OCI-LY7 (cell line): ENCODE measurements at regions not wholly inside any gene's neighbourhood (a gene's known extent, or its start where the extent isn't known, plus 50 kb on each side); places are given as distances from the start of the nearest gene placed in this dataset.

Source experiments
- BruUV-seq: library from RNA; stranded (reverse); fragments of 400-500 nt; replicated peaks from 2 replicates; lab custom pipeline; 2021; lab: Mats Ljungman, UMichigan
- CTCF ChIA-PET: fragments of 300-600 bp; sonication (Branson Sonifier 250); formaldehyde crosslinking; loops from one replicate; lab custom pipeline; 2022; ENCODE audit warnings: antibody characterized with exemption; ENCODE audit not compliant: unreplicated experiment; lab: Charles Lee
- POLR2A ChIA-PET: fragments of 300-600 bp; sonication (Branson Sonifier 250); formaldehyde crosslinking; loops from one replicate; lab custom pipeline; 2022; ENCODE audit warnings: antibody characterized with exemption; lab: Charles Lee
- DNase-seq: peaks from one replicate; pipeline ENCODE4 v3.0.0-alpha.2; 2015; ENCODE audit warnings: low spot score
- H2AFZ ChIP-seq: fragments of 200-600 bp; sonication (generic), shearing (Covaris generic); 2 replicates; pipeline ENCODE4 v1.6.1; 2014; ENCODE audit warnings: mild to moderate bottlenecking, antibody characterized with exemption, low read length, moderate library complexity
- H3K27ac ChIP-seq: fragments of 200-600 bp; sonication (generic); 2 replicates; pipeline ENCODE4 v1.5.1; 2014; ENCODE audit warnings: mixed run types, low read depth, mild to moderate bottlenecking, moderate library complexity, low read length, inconsistent platforms; ENCODE audit not compliant: poor library complexity, severe bottlenecking
- H3K36me3 ChIP-seq: fragments of 200-600 bp; sonication (generic); 2 replicates; pipeline ENCODE4 v1.6.1; 2014; ENCODE audit warnings: mild to moderate bottlenecking, antibody characterized with exemption, low read length, moderate library complexity, mixed read lengths; ENCODE audit not compliant: insufficient read depth
- H3K4me1 ChIP-seq: fragments of 200-600 bp; sonication (generic); 2 replicates; pipeline ENCODE4 v1.5.1; 2014; ENCODE audit warnings: mild to moderate bottlenecking, low read length; ENCODE audit not compliant: insufficient read depth, poor library complexity, severe bottlenecking
- H3K4me2 ChIP-seq: fragments of 200-600 bp; sonication (generic); 2 replicates; pipeline ENCODE4 v1.6.1; 2014; ENCODE audit warnings: mild to moderate bottlenecking, low read length
- H3K4me3 ChIP-seq: fragments of 200-600 bp; sonication (generic); 2 replicates; pipeline ENCODE4 v1.5.1; 2014; ENCODE audit warnings: mild to moderate bottlenecking, low read depth, low read length; ENCODE audit not compliant: poor library complexity, severe bottlenecking
- H3K79me2 ChIP-seq: fragments of 200-600 bp; sonication (generic); 2 replicates; pipeline ENCODE4 v1.6.1; 2016; ENCODE audit warnings: low read depth, mild to moderate bottlenecking, low read length, moderate library complexity, mixed read lengths; ENCODE audit not compliant: insufficient read depth
- H3K9me2 ChIP-seq: fragments of 200-600 bp; sonication (generic); 2 replicates; pipeline ENCODE4 v1.6.1; 2016; ENCODE audit warnings: mild to moderate bottlenecking, low read length, mixed read lengths; ENCODE audit not compliant: insufficient read depth
- H3K9me3 ChIP-seq: fragments of 200-600 bp; sonication (generic); 2 replicates; pipeline ENCODE4 v1.6.1; 2014; ENCODE audit warnings: mild to moderate bottlenecking, mixed run types, low read length, mixed read lengths
- H4K20me1 ChIP-seq: fragments of 200-600 bp; sonication (generic); 2 replicates; pipeline ENCODE4 v1.6.1; 2014; ENCODE audit warnings: mild to moderate bottlenecking, antibody characterized with exemption, low read length, moderate library complexity, mixed read lengths; ENCODE audit not compliant: insufficient read depth
- EZH2phosphoT487 ChIP-seq: fragments of 200-600 bp; sonication (generic); IDR thresholded peaks from 2 replicates; pipeline ENCODE4 v1.6.1; 2018; ENCODE audit warnings: low read depth, borderline replicate concordance, mild to moderate bottlenecking, mixed run types, antibody characterized with exemption, low read length, moderate library complexity, mixed read lengths
- intact Hi-C: fragments of 100-400 bp; cut with micrococcal nuclease; formaldehyde crosslinking; loops from one replicate; pipeline ENCODE4 v1.10.0; 2022; ENCODE audit not compliant: unreplicated experiment
- TF ChIP-seq, protein P1 (sequence below): fragments of 200-600 bp; sonication (generic); conservative IDR thresholded peaks from 2 replicates; pipeline ENCODE4 v1.5.1; 2014; ENCODE audit warnings: mild to moderate bottlenecking, antibody characterized with exemption, low read length, moderate library complexity, mixed read lengths

DNA sequence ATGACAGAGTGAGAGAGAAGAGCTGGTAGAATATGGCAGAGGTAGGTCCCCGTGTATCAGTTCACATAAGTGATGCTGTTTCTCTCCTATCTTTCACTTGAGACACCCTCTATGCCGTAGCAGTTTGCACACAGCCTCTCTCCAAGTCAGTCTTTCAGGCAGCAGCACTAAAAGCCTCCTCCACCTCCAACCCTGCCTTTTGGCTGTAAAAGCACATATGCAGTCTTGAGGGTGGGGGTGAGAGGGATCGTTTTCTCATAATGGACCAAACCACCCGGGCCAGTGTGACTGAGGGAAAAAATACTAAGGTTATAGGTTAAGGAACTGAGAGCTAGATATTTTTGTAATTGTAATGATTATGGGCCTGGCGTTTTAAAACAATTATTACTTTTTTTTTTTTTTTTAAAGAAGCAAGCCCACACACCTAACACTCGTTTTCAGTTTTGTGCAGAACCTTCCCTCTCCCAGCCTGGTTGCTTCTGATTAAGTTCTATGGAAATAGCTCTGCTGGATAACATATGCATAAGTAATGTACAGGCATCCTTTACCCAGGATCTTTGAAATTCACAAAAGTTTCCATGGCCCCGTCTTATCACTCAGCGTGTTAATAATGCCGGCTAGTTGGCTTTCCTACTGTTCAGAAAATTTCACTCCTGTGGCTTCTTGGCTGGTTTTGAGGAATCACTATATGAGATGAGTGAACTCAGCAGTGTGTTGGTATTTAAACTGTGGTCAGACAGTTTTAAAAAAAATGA is 112.2 kb upstream of the MEIS1 start:
- Histone ChIP-seq H3K36me3 (no peaks in the 10 kb centered on the region), H3K4me2 (no peak overlapping the region), H3K4me3 (no peak overlapping the region), H3K79me2 (no peaks in the 10 kb centered on the region), H2AFZ (no peak overlapping the region), H3K4me1 (no peaks in the 10 kb centered on the region), H3K27ac (no peak overlapping the region), H3K9me3 (no peaks in the 10 kb centered on the region), H4K20me1 (no peaks in the 10 kb centered on the region), H3K9me2 (no peaks in the 10 kb centered on the region)
- CTCF ChIA-PET, result no interaction called here
- POLR2A ChIA-PET, result interaction anchor here (0.6 kb wide), 1 partner anchor 1152 kb away, joined by 5 read pairs; no protein-coding TSS in a partner anchor
- BruUV-seq, result no TSS peak
- TF ChIP-seq, protein P1, sequence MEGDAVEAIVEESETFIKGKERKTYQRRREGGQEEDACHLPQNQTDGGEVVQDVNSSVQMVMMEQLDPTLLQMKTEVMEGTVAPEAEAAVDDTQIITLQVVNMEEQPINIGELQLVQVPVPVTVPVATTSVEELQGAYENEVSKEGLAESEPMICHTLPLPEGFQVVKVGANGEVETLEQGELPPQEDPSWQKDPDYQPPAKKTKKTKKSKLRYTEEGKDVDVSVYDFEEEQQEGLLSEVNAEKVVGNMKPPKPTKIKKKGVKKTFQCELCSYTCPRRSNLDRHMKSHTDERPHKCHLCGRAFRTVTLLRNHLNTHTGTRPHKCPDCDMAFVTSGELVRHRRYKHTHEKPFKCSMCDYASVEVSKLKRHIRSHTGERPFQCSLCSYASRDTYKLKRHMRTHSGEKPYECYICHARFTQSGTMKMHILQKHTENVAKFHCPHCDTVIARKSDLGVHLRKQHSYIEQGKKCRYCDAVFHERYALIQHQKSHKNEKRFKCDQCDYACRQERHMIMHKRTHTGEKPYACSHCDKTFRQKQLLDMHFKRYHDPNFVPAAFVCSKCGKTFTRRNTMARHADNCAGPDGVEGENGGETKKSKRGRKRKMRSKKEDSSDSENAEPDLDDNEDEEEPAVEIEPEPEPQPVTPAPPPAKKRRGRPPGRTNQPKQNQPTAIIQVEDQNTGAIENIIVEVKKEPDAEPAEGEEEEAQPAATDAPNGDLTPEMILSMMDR, result no peak
- TF ChIP-seq EZH2phosphoT487, result no peak
- intact Hi-C loops, result no loop called here
- DNase-seq, result no peak

DNA sequence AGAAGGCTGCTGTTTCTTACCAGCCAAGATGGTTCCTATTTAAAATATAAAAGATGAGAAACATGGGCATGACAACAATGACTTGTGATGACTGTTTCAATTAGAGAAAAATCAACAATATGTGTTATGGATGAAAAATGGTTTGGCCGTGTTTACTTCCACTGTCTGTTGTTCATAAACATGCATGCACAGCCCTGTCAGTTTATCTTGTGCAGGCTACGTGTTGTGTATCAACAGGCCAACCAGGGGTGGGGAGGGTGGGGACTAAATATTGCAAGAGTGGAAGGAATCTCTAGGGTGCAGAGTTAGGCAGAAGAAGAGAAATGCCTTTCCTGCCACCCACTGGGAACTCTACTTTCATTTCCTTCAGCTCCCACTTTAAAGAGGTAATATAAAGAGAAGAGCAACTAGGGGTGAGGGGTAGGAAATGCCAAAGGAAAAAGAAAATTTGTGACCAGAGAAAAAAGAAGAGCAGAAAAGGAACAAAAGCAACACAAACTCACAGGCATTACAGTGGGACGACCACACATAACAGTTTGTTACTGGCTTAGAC is 116.8 kb upstream of the MEIS1 start:
- no peaks in the 10 kb centered on the region for H4K20me1 ChIP-seq
- no peak overlapping the region for H3K4me2 ChIP-seq
- no peak overlapping the region for H3K4me3 ChIP-seq
- intact Hi-C loops, result no loop called here
- H3K4me1 ChIP-seq, result no peaks in the 10 kb centered on the region
- no peaks in the 10 kb centered on the region for H3K36me3 ChIP-seq
- BruUV-seq, result no TSS peak
- ChIA-PET CTCF (no interaction called here), POLR2A (no interaction called here)
- no peak for DNase-seq
- H3K9me2 ChIP-seq, result no peaks in the 10 kb centered on the region
- no peak overlapping the region for H3K27ac ChIP-seq
- H3K9me3 ChIP-seq, result no peaks in the 10 kb centered on the region
- TF ChIP-seq, protein P1, result no peak
- TF ChIP-seq EZH2phosphoT487, result no peak
- H2AFZ ChIP-seq, result no peak overlapping the region
- H3K79me2 ChIP-seq, result no peaks in the 10 kb centered on the region
